GM23338 (cell line): ENCODE measurements at regions not wholly inside any gene's neighbourhood (a gene's known extent, or its start where the extent isn't known, plus 50 kb on each side); places are given as distances from the start of the nearest gene placed in this dataset.

ENCODE experiments used
- ATAC-seq: fragments of 200-7000 bp; cut with Tn5 transposase; 3 replicates; pipeline ENCODE4 v1.9.1; 2020
- DNase-seq: peaks from one replicate; pipeline ENCODE4 v3.0.0-alpha.2; 2015; ENCODE audit warnings: low spot score
- H2AFZ ChIP-seq: fragments of 200-600 bp; sonication (generic); 2 replicates; pipeline ENCODE4 v1.8.0; 2016; ENCODE audit warnings: antibody characterized with exemption, mild to moderate bottlenecking, moderate library complexity
- H3F3A ChIP-seq: fragments of 200-600 bp; sonication (generic); replicated peaks from 2 replicates; pipeline ENCODE4 v1.8.0; 2017; ENCODE audit warnings: antibody characterized with exemption, mixed run types, low read depth
- H3K27ac ChIP-seq: fragments of 200-600 bp; sonication (generic); 2 replicates; pipeline ENCODE4 v1.6.1; 2016; ENCODE audit warnings: low read depth
- H3K27me3 ChIP-seq: fragments of 200-600 bp; sonication (generic); 2 replicates; pipeline ENCODE4 v1.8.0; 2016; ENCODE audit warnings: mild to moderate bottlenecking, mixed run types, moderate library complexity; ENCODE audit not compliant: insufficient read depth
- H3K36me3 ChIP-seq: fragments of 200-600 bp; sonication (generic); 2 replicates; pipeline ENCODE4 v1.8.0; 2016; ENCODE audit warnings: mild to moderate bottlenecking; ENCODE audit not compliant: insufficient read depth
- H3K4me1 ChIP-seq: fragments of 200-600 bp; sonication (generic); 2 replicates; pipeline ENCODE4 v1.8.0; 2016; ENCODE audit warnings: mild to moderate bottlenecking, moderate library complexity; ENCODE audit not compliant: insufficient read depth
- H3K4me2 ChIP-seq: fragments of 200-600 bp; sonication (generic); 2 replicates; pipeline ENCODE4 v1.7.1; 2017; ENCODE audit warnings: mixed run types
- H3K4me3 ChIP-seq: fragments of 200-600 bp; sonication (generic); 2 replicates; pipeline ENCODE4 v1.6.1; 2016; ENCODE audit warnings: mixed run types
- H3K79me2 ChIP-seq: fragments of 200-600 bp; sonication (generic); replicated peaks from 2 replicates; pipeline ENCODE4 v1.8.0; 2017; ENCODE audit warnings: mild to moderate bottlenecking; ENCODE audit not compliant: insufficient read depth
- H3K9me2 ChIP-seq: fragments of 200-600 bp; sonication (generic); 2 replicates; pipeline ENCODE4 v1.8.0; 2017; ENCODE audit not compliant: insufficient read depth
- H4K20me1 ChIP-seq: fragments of 200-600 bp; sonication (generic); replicated peaks from 2 replicates; pipeline ENCODE4 v1.8.0; 2017; ENCODE audit warnings: mild to moderate bottlenecking; ENCODE audit not compliant: insufficient read depth
- H3K27ac Mint-ChIP-seq: 2 replicates; pipeline ENCODE4 v1.8.0; 2020; ENCODE audit warnings: inconsistent platforms, mild to moderate bottlenecking, moderate library complexity, mixed read lengths
- H3K27me3 Mint-ChIP-seq: 3 replicates; pipeline ENCODE4 v1.8.0; 2022; ENCODE audit warnings: low read depth, mild to moderate bottlenecking, moderate library complexity, mixed read lengths, inconsistent platforms; ENCODE audit not compliant: insufficient read depth, poor library complexity
- H3K36me3 Mint-ChIP-seq: 3 replicates; pipeline ENCODE4 v1.8.0; 2021; ENCODE audit warnings: low read depth, mild to moderate bottlenecking, inconsistent platforms, moderate library complexity, mixed read lengths
- H3K4me1 Mint-ChIP-seq: 3 replicates; pipeline ENCODE4 v1.8.0; 2020; ENCODE audit warnings: mild to moderate bottlenecking, inconsistent platforms, mixed read lengths
- H3K4me3 Mint-ChIP-seq: 3 replicates; pipeline ENCODE4 v1.8.0; 2021; ENCODE audit warnings: moderate library complexity, mild to moderate bottlenecking, inconsistent platforms, mixed read lengths
- H3K9me3 Mint-ChIP-seq: 3 replicates; pipeline ENCODE4 v1.8.0; 2020; ENCODE audit warnings: moderate library complexity, mild to moderate bottlenecking, inconsistent platforms, mixed read lengths
- CREB1 ChIP-seq: fragments of 250-450 bp; sonication (Bioruptor Pico); IDR thresholded peaks from 2 replicates; pipeline ENCODE4 v1.5.0; 2020; ENCODE audit warnings: low read depth, mild to moderate bottlenecking, moderate library complexity
- CTCF ChIP-seq, 2 experiments: fragments of 200-600 bp in 1 of 2; sonication (generic) in 1 of 2; conservative IDR thresholded peaks; 2 replicates each; pipeline versions ENCODE4 v1.5.1 to v1.6.1; 2016 to 2017; ENCODE audit warnings: antibody characterized with exemption in 2 of 2, low read depth in 2 of 2, mild to moderate bottlenecking in 2 of 2, moderate library complexity in 1 of 2
- ETS1 ChIP-seq: IDR thresholded peaks from 2 replicates; pipeline ENCODE4 v1.6.1; 2016; ENCODE audit warnings: antibody characterized with exemption
- EZH2 ChIP-seq: fragments of 200-600 bp; sonication (generic); IDR thresholded peaks from one replicate; pipeline ENCODE4 v1.8.0; 2017; ENCODE audit warnings: antibody characterized with exemption, mild to moderate bottlenecking, low read depth; ENCODE audit not compliant: unreplicated experiment
- EZH2phosphoT487 ChIP-seq: fragments of 200-600 bp; sonication (generic); IDR thresholded peaks from one replicate; pipeline ENCODE4 v1.8.1; 2018; ENCODE audit warnings: antibody characterized with exemption; ENCODE audit not compliant: unreplicated experiment
- NANOG ChIP-seq: IDR thresholded peaks from 2 replicates; pipeline ENCODE4 v1.6.1; 2016; ENCODE audit warnings: antibody characterized with exemption, borderline replicate concordance
- REST ChIP-seq: IDR thresholded peaks from one replicate; pipeline ENCODE4 v1.6.1; 2018; ENCODE audit warnings: antibody characterized with exemption; ENCODE audit not compliant: unreplicated experiment
- STAT1 ChIP-seq: IDR thresholded peaks from one replicate; pipeline ENCODE4 v1.6.1; 2016; ENCODE audit warnings: antibody characterized with exemption; ENCODE audit not compliant: unreplicated experiment
- ZNF114 ChIP-seq: fragments of 250-450 bp; sonication (Bioruptor Pico); IDR thresholded peaks from 2 replicates; pipeline ENCODE4 v1.5.0; 2020; ENCODE audit warnings: mild to moderate bottlenecking, moderate library complexity
- ZNF331 ChIP-seq: fragments of 250-450 bp; sonication (Bioruptor Pico); IDR thresholded peaks from 2 replicates; pipeline ENCODE4 v1.5.0; 2020; ENCODE audit warnings: low read depth, mild to moderate bottlenecking, moderate library complexity

GRCh38 chr10:3485057-3485686 lies 299.8 kb downstream of the KLF6 start (continued):
- TF ChIP-seq ETS1 (no peak), REST (no peak)

GRCh38 chr10:3484306-3485056 lies 300.5 kb downstream of the KLF6 start:
- H3K27ac ChIP-seq: no peak overlapping the region
- no peak for ATAC-seq
- Mint-ChIP-seq H3K27me3 (peaks cover 10% of the 10 kb centered on the region), H3K27ac (peak overlapping the region; percentile 47), H3K4me1 (peaks cover 29% of the 10 kb centered on the region), H3K4me3 (no peak overlapping the region), H3K36me3 (no peaks in the 10 kb centered on the region), H3K9me3 (peaks cover 3% of the 10 kb centered on the region; the same call in 2 of the 3 replicates)
- H3K4me2 ChIP-seq: no peak overlapping the region
- no peaks in the 10 kb centered on the region for H3K36me3 ChIP-seq
- H3K79me2 ChIP-seq: no peaks in the 10 kb centered on the region
- peak overlapping the region; percentile 47; the same call in 1 of the 2 replicates for H2AFZ ChIP-seq
- no peak overlapping the region for H3K4me3 ChIP-seq
- H3K4me1 ChIP-seq: peaks cover 16% of the 10 kb centered on the region
- TF ChIP-seq STAT1: no peak
- TF ChIP-seq REST: no peak
- no peak for TF ChIP-seq EZH2phosphoT487
- TF ChIP-seq CTCF (conservative IDR thresholded peaks at IDR 0.05; ENCODE audit: low read depth in 2 of 2): no peak
- TF ChIP-seq ZNF114 (CRISPR knock-in tag): no peak
- no peak for TF ChIP-seq CREB1 (CRISPR knock-in tag)
- no peak for TF ChIP-seq EZH2
- TF ChIP-seq NANOG: no peak
- TF ChIP-seq ZNF331 (CRISPR knock-in tag): no peak
- H3K27me3 ChIP-seq: no peaks in the 10 kb centered on the region
- DNase-seq: no peak
- H3K9me2 ChIP-seq: peaks cover 18% of the 10 kb centered on the region; the same call in 1 of the 2 replicates
- H3F3A ChIP-seq: no peaks in the 10 kb centered on the region
- no peaks in the 10 kb centered on the region for H4K20me1 ChIP-seq
